ENCODE measurements at regions not wholly inside any gene's neighbourhood (a gene's known extent, or its start where the extent isn't known, plus 50 kb on each side); places are given as distances from the start of the nearest gene placed in this dataset.

GRCh38 chr2:18927525-18928232, 338.3 kb upstream of the NT5C1B start:
- DNase-seq (ENCODE audit: low spot score): no peak

- no peak for DNase-seq (ENCODE audit: low spot score)
These were observed 337.5 kb upstream of the NT5C1B start for GRCh38 chr2:18926631-18927524.

- no peak for DNase-seq (ENCODE audit: low spot score)
These were observed 335.9 kb upstream of the NT5C1B start for GRCh38 chr2:18925296-18925695.

- no peak for DNase-seq (ENCODE audit: low spot score)
These were observed 335.5 kb upstream of the NT5C1B start for GRCh38 chr2:18924886-18925285.

GRCh38 chr2:18924386-18924785, 335.0 kb upstream of the NT5C1B start:
- DNase-seq (ENCODE audit: low spot score): no peak

GRCh38 chr2:18922276-18922675, 332.9 kb upstream of the NT5C1B start:
- no peak for DNase-seq (ENCODE audit: low spot score)

GRCh38 chr2:18918280-18918679, 328.9 kb upstream of the NT5C1B start:
- DNase-seq (ENCODE audit: low spot score): no peak

GRCh38 chr2:18915227-18915626, 325.9 kb upstream of the NT5C1B start:
- DNase-seq (ENCODE audit: low spot score): no peak

GRCh38 chr2:18913512-18913911, 324.1 kb upstream of the NT5C1B start:
- DNase-seq (ENCODE audit: low spot score): no peak

GRCh38 chr2:18912225-18912888, 323.0 kb upstream of the NT5C1B start:
- DNase-seq (ENCODE audit: low spot score): no peak

GRCh38 chr2:18911416-18911815, 322.0 kb upstream of the NT5C1B start:
- DNase-seq (ENCODE audit: low spot score): no peak

- DNase-seq (ENCODE audit: low spot score): no peak
These were observed 321.5 kb upstream of the NT5C1B start for GRCh38 chr2:18910843-18911242.

- DNase-seq (ENCODE audit: low spot score): no peak
These were observed 318.6 kb upstream of the NT5C1B start for GRCh38 chr2:18907937-18908336.

GRCh38 chr2:18907508-18907907, 318.1 kb upstream of the NT5C1B start:
- DNase-seq (ENCODE audit: low spot score): no peak

- no peak for DNase-seq (ENCODE audit: low spot score)
These were observed 314.4 kb upstream of the NT5C1B start for GRCh38 chr2:18903750-18904149.

- DNase-seq (ENCODE audit: low spot score): no peak
These were observed 311.9 kb upstream of the NT5C1B start for GRCh38 chr2:18901242-18901641.

GRCh38 chr2:18900691-18901141, 311.3 kb upstream of the NT5C1B start:
- DNase-seq (ENCODE audit: low spot score): no peak

GRCh38 chr2:18899725-18900124, 310.4 kb upstream of the NT5C1B start:
- DNase-seq (ENCODE audit: low spot score): no peak

GRCh38 chr2:18898271-18898670, 308.9 kb upstream of the NT5C1B start:
- no peak for DNase-seq (ENCODE audit: low spot score)

GRCh38 chr2:18896125-18896764, 306.9 kb upstream of the NT5C1B start:
- DNase-seq (ENCODE audit: low spot score): no peak

- no peak for DNase-seq (ENCODE audit: low spot score)
These were observed 302.4 kb upstream of the NT5C1B start for GRCh38 chr2:18891600-18892345.
